CD4-positive, alpha-beta T cell (primary cell): ENCODE measurements at regions not wholly inside any gene's neighbourhood (a gene's known extent, or its start where the extent isn't known, plus 50 kb on each side); places are given as distances from the start of the nearest gene placed in this dataset.

Source experiments
- ATAC-seq: fragments of 200-7000 bp; cut with Tn5 transposase; one replicate; pipeline ENCODE4 v1.10.0; 2022; ENCODE audit warnings: mild to moderate bottlenecking; ENCODE audit not compliant: poor library complexity
- CTCF ChIA-PET: fragments of 350-600 bp; sonication (Branson Sonifier 250); formaldehyde crosslinking; loops from one replicate; lab custom pipeline; 2021; ENCODE audit warnings: antibody characterized with exemption, inconsistent platforms; lab: Charles Lee
- POLR2A ChIA-PET: fragments of 350-600 bp; sonication (Branson Sonifier 250); formaldehyde crosslinking; loops from one replicate; lab custom pipeline; 2021; ENCODE audit warnings: antibody characterized with exemption, inconsistent platforms; lab: Charles Lee
- DNase-seq, 14 experiments: peaks; one replicate each; pipeline ENCODE4 v3.0.0-alpha.2; 2013 to 2020; ENCODE audit warnings: mixed read lengths in 2 of 14
- H3K27ac ChIP-seq, 2 donors: one replicate each; pipeline versions ENCODE4 v1.5.1 to v1.7.0; 2013; ENCODE audit warnings: low read length in 2 of 2, low read depth in 1 of 2, mild to moderate bottlenecking in 1 of 2
- H3K27me3 ChIP-seq, 2 experiments: 1 replicate in 1 of 2; 2 replicates in 1 of 2; pipeline versions ENCODE4 v1.6.1 to v1.7.0; 2013; ENCODE audit warnings: low read length in 2 of 2, control low read depth in 1 of 2, mild to moderate bottlenecking in 1 of 2, moderate library complexity in 1 of 2; ENCODE audit not compliant: insufficient read depth in 2 of 2, control insufficient read depth in 1 of 2
- H3K36me3 ChIP-seq: one replicate; pipeline ENCODE4 v1.6.1; 2013; ENCODE audit warnings: low read length, control low read depth; ENCODE audit not compliant: insufficient read depth
- H3K4me1 ChIP-seq: one replicate; pipeline ENCODE4 v1.6.1; 2013; ENCODE audit warnings: low read length, control low read depth; ENCODE audit not compliant: insufficient read depth
- H3K4me3 ChIP-seq: one replicate; pipeline ENCODE4 v1.5.1; 2013; ENCODE audit warnings: mild to moderate bottlenecking, low read length, moderate library complexity
- H3K9me3 ChIP-seq, 2 experiments: 1 replicate in 1 of 2; 2 replicates in 1 of 2; pipeline versions ENCODE4 v1.6.1 to v1.7.0; 2013; ENCODE audit warnings: low read length in 2 of 2, mild to moderate bottlenecking in 2 of 2, control low read depth in 1 of 2, moderate library complexity in 1 of 2; ENCODE audit not compliant: control insufficient read depth in 1 of 2, insufficient read depth in 1 of 2
- H3K27ac Mint-ChIP-seq: one replicate; pipeline ENCODE4 v1.8.0; 2020; ENCODE audit warnings: mixed read lengths
- H3K27me3 Mint-ChIP-seq: one replicate; pipeline ENCODE4 v1.8.0; 2021; ENCODE audit warnings: mixed read lengths
- H3K36me3 Mint-ChIP-seq: one replicate; pipeline ENCODE4 v1.8.0; 2021; ENCODE audit warnings: low read depth, mixed read lengths
- H3K4me1 Mint-ChIP-seq: one replicate; pipeline ENCODE4 v1.8.0; 2021; ENCODE audit warnings: low read depth, mixed read lengths
- H3K4me3 Mint-ChIP-seq: one replicate; pipeline ENCODE4 v1.8.0; 2020; ENCODE audit warnings: mild to moderate bottlenecking, mixed read lengths
- H3K9me3 Mint-ChIP-seq: one replicate; pipeline ENCODE4 v1.8.0; 2020; ENCODE audit warnings: mixed read lengths
- intact Hi-C, 2 experiments: fragments of 100-400 bp; cut with DNase I in 1 of 2; cut with micrococcal nuclease in 1 of 2; formaldehyde crosslinking; loops; one replicate each; pipeline versions ENCODE4 v1.15.1 to v1.9.0; 2023 to 2025; cut with DNase I, micrococcal nuclease
- TF ChIP-seq, protein P1 (sequence below): fragments of 200-600 bp; IDR thresholded peaks from one replicate; pipeline ENCODE4 v1.8.0; 2022; ENCODE audit warnings: antibody characterized with exemption, mild to moderate bottlenecking

DNA sequence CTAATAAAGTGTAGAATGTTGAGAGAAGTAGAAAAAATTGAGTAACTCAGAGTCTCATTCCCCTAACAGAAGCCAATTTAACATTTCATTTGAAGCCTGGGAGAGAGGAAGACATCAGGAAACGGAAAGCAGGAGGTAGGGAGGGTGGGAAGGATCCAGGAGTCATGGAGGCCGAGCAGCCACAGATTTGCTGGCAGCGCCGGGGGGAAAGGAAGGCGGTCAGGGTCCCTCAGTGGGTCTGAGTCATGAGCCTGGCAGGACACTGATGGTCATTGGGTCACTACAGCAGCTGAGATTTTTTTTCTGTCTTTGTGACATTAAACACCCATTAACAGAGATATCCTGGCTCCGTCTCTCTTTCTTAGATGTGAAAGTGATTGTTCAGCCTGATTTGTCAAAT lies 248.1 kb downstream of the EFNB2 start:
- H3K27me3 Mint-ChIP-seq, result peaks cover 9% of the 10 kb centered on the region
- TF ChIP-seq, protein P1, sequence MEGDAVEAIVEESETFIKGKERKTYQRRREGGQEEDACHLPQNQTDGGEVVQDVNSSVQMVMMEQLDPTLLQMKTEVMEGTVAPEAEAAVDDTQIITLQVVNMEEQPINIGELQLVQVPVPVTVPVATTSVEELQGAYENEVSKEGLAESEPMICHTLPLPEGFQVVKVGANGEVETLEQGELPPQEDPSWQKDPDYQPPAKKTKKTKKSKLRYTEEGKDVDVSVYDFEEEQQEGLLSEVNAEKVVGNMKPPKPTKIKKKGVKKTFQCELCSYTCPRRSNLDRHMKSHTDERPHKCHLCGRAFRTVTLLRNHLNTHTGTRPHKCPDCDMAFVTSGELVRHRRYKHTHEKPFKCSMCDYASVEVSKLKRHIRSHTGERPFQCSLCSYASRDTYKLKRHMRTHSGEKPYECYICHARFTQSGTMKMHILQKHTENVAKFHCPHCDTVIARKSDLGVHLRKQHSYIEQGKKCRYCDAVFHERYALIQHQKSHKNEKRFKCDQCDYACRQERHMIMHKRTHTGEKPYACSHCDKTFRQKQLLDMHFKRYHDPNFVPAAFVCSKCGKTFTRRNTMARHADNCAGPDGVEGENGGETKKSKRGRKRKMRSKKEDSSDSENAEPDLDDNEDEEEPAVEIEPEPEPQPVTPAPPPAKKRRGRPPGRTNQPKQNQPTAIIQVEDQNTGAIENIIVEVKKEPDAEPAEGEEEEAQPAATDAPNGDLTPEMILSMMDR, result no peak
- H3K4me1 Mint-ChIP-seq, result no peaks in the 10 kb centered on the region
- Histone ChIP-seq H3K4me3 (no peak overlapping the region), H3K27me3 (no peaks in the 10 kb centered on the region), H3K36me3 (no peaks in the 10 kb centered on the region), H3K4me1 (no peaks in the 10 kb centered on the region), H3K9me3 (peaks cover 0 to 3% of the 10 kb centered on the region in 2 experiments), H3K27ac (no peak overlapping the region)
- ChIA-PET CTCF (no interaction called here), POLR2A (no interaction called here)
- intact Hi-C loops, result no loop called here
- no peak overlapping the region for H3K27ac Mint-ChIP-seq
- H3K36me3 Mint-ChIP-seq, result no peaks in the 10 kb centered on the region
- ATAC-seq, result no peak
- peaks cover 2% of the 10 kb centered on the region for H3K9me3 Mint-ChIP-seq
- no peak for DNase-seq
- no peak overlapping the region for H3K4me3 Mint-ChIP-seq

DNA sequence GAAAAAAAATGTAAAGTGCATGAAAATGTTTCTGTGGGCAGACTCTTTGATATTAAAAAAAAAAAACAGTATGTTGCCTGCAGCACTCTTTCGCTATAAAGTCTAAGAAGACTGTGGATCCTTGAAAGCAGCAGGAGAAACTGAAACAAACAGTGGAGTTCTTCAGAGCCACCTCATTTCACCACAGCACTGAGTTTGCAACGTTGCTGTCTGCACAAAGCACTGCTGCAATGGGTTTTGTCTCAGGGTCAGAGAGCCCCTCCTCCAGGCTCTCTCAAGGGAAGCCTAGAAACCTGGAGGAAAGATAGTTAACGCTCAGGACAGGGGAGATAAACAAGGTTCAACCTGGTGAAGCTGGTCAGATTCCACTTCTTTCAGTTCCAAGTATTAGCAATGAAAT lies 248.7 kb downstream of the EFNB2 start:
- Histone ChIP-seq H3K27me3 (no peaks in the 10 kb centered on the region), H3K9me3 (peaks cover 0 to 3% of the 10 kb centered on the region in 2 experiments), H3K4me1 (no peaks in the 10 kb centered on the region), H3K36me3 (no peaks in the 10 kb centered on the region), H3K27ac (no peak overlapping the region), H3K4me3 (no peak overlapping the region)
- Mint-ChIP-seq H3K36me3 (no peaks in the 10 kb centered on the region), H3K27me3 (peaks cover 9% of the 10 kb centered on the region), H3K27ac (no peak overlapping the region), H3K4me1 (no peaks in the 10 kb centered on the region), H3K4me3 (no peak overlapping the region), H3K9me3 (peaks cover 2% of the 10 kb centered on the region)
- TF ChIP-seq, protein P1, result no peak
- CTCF ChIA-PET, result no interaction called here
- ATAC-seq (no peak), DNase-seq (no peak)
- POLR2A ChIA-PET, result no interaction called here
- intact Hi-C loops, result no loop called here

DNA sequence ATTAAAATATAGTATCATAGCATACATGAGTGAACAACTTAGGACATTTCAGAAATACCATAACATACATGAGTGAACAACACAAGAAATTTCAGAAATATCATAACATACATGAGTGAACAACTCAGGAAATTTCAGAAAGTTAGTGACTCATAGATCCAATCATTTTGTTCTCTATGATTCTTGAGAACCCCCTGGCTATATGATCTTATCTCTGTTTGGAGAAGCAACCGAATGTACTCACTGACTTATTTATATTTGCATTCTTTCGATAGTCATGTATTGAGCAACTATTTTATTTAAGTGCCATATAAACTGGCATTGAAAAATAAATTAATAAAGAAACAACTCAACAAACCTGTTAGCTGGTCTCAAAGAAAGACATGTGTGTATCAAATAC lies 251.1 kb downstream of the EFNB2 start:
- H3K27me3 Mint-ChIP-seq, result peaks cover 9% of the 10 kb centered on the region
- Histone ChIP-seq H3K27ac (no peak overlapping the region), H3K9me3 (peaks cover 0 to 3% of the 10 kb centered on the region in 2 experiments), H3K4me1 (no peaks in the 10 kb centered on the region), H3K4me3 (no peak overlapping the region), H3K36me3 (no peaks in the 10 kb centered on the region), H3K27me3 (no peaks in the 10 kb centered on the region)
- intact Hi-C loops, result no loop called here
- DNase-seq (no peak), ATAC-seq (no peak)
- ChIA-PET POLR2A (no interaction called here), CTCF (interaction anchor here (1.2 kb wide), 1 partner anchor 10 kb away, joined by 3 read pairs; no protein-coding TSS in a partner anchor)
- H3K4me1 Mint-ChIP-seq, result no peaks in the 10 kb centered on the region
- peaks cover 2% of the 10 kb centered on the region for H3K9me3 Mint-ChIP-seq
- TF ChIP-seq, protein P1, result no peak
- no peak overlapping the region for H3K27ac Mint-ChIP-seq
- no peaks in the 10 kb centered on the region for H3K36me3 Mint-ChIP-seq
- H3K4me3 Mint-ChIP-seq, result no peak overlapping the region
